Endothelial cell of umbilical vein (primary cell): ENCODE measurements at regions not wholly inside any gene's neighbourhood (a gene's known extent, or its start where the extent isn't known, plus 50 kb on each side); places are given as distances from the start of the nearest gene placed in this dataset.

ENCODE experiments used
- CTCF ChIP-seq, 2 donors: IDR thresholded peaks; 1 replicate in 1 of 2; 2 replicates in 1 of 2; pipeline ENCODE4 v1.5.1; 2011; ENCODE audit warnings: low read length in 2 of 2, mild to moderate bottlenecking in 2 of 2, moderate library complexity in 2 of 2, control low read depth in 1 of 2, inconsistent platforms in 1 of 2, low read depth in 1 of 2; ENCODE audit not compliant: insufficient read depth in 1 of 2; ENCODE audit errors: extremely low read depth in 1 of 2
- EZH2 ChIP-seq: IDR thresholded peaks from 2 replicates; pipeline ENCODE4 v1.6.1; 2012; ENCODE audit warnings: borderline replicate concordance, low read depth, mild to moderate bottlenecking, moderate library complexity, low read length, inconsistent platforms; ENCODE audit not compliant: severe bottlenecking
- JUN ChIP-seq: IDR thresholded peaks from 2 replicates; pipeline ENCODE4 v1.6.1; 2011; ENCODE audit warnings: borderline replicate concordance, low read depth; ENCODE audit not compliant: insufficient read length, insufficient read depth
- POLR2A ChIP-seq: IDR thresholded peaks from 2 replicates; pipeline ENCODE4 v1.6.1; 2012; ENCODE audit warnings: low read depth, mild to moderate bottlenecking, control low read depth, low read length
- TF ChIP-seq, protein P1 (sequence below): IDR thresholded peaks from 2 replicates; pipeline ENCODE4 v1.6.1; 2011; ENCODE audit not compliant: insufficient read depth, insufficient read length

GRCh38 chr5:145587308-145587672 is 247.9 kb downstream of the PRELID2 start:
- TF ChIP-seq CTCF (IDR thresholded peaks at IDR 0.05; ENCODE audit: extremely low read depth in 1 of 2, insufficient read depth in 1 of 2, low read depth in 1 of 2, low read length in 2 of 2): no peak
- TF ChIP-seq POLR2A: no peak
- TF ChIP-seq, protein P1, sequence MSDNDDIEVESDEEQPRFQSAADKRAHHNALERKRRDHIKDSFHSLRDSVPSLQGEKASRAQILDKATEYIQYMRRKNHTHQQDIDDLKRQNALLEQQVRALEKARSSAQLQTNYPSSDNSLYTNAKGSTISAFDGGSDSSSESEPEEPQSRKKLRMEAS: no peak
- TF ChIP-seq EZH2: no peak
- no peak for TF ChIP-seq JUN
